GM21786 (cell line): ENCODE measurements at regions not wholly inside any gene's neighbourhood (a gene's known extent, or its start where the extent isn't known, plus 50 kb on each side); places are given as distances from the start of the nearest gene placed in this dataset.

Source experiments
- ATAC-seq: cut with Tn5 transposase; IDR thresholded peaks from one replicate; pipeline ENCODE4 v1.9.1; 2021; ENCODE audit not compliant: unreplicated experiment

DNA sequence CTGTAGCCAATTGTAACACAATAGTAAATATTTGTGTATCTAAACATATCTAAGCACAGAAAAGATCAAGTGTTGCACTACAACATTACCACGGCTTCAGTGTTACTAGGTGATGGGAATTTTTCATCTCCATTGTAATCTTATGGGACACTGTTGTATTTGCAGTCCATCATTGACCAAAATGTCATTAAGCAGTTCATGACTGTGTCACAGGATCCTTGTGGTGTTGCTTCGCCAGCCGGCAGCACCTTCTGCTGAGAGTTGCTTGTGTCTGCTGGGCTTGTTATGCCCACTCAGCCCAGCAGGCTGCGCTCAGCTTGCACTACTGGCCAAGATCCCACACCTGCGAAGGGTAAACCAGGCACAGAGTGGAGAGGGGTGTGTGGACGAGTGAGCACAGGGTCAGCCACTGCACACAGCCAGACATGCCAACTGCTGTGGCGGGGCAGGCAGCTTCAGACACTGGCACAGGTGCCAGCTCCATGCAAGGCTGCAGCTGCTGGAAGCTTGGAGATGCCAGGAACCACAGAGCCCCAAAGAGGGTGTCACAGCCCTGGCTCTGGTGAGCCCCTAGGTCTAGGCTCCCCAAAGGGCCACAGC lies 273.7 kb downstream of the CETN3 start:
- no peak for ATAC-seq

DNA sequence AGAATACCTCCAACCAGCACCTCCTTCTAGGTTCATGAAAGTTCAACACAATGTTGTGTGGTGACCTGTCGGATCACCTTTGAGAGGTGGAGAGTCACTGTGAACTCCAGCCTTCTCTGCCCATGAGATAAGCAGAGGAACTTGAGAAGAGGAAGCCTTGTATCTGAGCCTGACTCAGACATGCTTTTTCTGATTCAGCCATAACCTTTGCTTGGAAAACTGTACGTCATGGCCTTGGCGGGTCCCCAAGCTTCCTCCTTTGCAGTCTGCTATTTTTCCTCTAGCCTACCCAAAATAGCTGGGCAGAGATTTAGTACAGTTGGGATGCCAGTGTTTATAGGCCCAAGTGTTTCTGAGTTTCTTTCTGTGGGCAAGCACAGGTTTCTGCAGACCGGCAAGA lies 274.7 kb downstream of the CETN3 start:
- ATAC-seq = no peak

DNA sequence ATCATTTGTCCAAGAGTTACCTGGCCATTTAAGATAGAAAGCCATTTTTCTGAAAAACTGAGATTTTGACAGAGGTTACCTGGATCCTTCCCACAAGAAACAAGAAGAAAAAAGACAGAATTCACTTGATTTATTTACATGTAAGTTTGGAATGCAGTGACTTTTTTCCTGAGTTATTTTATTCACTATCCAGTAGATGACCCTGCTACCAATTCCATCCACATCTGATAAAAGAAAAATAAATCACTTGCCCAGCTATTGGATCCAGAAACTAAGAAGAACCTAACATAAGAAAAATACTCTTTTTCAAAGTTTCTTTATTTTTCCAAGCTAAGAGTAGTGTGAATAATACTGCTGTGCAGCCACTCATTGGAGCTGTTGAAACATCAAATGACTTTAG lies 275.2 kb downstream of the CETN3 start:
- no peak for ATAC-seq

GRCh38 chr5:90133941-90134340 lies 275.6 kb downstream of the CETN3 start:
- no peak for ATAC-seq

DNA sequence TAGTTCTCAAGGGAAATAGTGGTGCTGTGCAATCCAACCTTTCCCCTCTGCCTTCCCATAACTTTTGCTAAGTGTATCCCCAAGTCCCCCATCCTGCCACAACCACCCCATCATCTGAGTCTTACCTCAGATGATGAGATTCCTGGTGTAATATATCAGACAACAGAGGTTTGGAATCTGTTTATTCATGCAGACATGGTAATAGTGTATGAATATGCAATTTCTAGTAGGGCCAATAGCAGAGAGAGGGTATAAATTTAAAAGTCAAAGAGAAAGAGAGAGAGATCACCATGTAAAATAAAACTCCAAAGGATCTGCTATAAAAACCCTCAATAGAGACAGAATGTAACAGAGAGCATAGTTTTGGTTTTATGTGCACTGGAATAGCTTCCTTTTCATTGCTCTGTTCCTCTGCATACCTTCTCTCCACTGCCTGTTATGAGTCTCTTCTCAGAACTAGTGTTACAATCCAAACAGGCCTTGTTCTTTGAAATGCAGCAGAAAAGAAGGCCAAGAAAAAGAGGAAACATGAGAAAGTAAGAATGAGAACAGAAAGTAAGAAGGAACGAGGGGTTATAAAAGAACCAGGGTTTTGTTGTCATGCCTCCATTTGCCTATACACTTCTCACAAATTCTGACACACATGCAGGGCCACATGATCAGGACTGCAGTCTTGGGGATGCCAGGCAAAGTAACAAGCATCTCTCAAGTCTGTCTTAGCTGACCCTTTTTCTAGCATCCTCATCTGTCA lies 278.0 kb downstream of the CETN3 start:
- ATAC-seq = peak; percentile 81

DNA sequence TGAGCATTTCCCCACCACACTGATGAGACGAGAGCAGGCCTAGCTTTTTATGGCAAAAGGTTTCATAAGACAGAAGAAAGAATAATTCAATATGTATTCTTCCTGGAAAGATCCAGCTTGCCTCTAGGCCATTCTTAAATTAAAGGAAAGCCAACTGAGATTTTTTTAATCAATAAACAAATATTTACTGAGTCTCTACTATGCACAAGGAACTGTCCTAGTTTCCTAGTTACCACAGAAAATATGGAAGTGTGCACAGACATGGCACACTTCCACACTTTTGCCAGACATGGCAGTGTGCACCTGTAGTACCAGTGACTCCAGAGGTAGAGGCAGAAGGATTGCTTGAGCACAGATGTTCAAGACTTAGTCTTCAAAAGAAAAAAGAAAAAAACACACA lies 281.0 kb downstream of the CETN3 start:
- no peak for ATAC-seq

GRCh38 chr5:90119531-90119971 lies 290.0 kb downstream of the CETN3 start:
- ATAC-seq = no peak

- ATAC-seq = no peak
These were observed 292.6 kb downstream of the CETN3 start for GRCh38 chr5:90117005-90117404.

- ATAC-seq = no peak
These were observed 296.4 kb downstream of the CETN3 start for GRCh38 chr5:90113108-90113507.

DNA sequence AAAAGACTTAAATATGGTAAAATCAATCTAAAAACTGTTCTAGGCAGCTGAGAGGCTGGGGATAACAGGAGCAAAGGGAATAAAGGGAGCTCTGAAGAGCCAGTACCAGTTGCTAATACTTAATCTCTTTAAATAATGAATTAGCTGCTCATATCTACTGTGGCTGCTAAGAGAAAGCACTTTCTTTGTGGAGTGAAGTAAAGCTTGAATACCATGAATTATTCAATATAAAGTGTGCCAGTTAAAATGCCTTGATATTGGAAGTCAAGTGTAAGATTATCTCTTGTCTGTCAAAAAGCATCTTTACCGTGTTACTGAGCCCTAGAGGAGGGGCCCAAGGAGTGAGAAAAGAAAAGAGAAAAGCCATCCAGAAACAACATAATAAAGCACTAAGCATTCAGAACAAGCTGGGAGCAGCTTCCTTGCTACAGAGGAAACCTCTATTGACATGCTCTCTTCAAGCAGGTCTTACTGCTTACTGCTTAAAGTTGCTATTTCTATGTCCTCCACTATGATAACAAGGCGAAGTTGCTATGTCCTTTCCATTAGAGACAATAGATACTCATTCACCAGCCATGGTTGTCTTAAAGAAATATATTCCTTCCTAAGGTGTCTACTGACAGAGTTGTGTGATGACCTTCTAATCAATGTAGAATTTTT lies 297.4 kb downstream of the CETN3 start:
- ATAC-seq = no peak

DNA sequence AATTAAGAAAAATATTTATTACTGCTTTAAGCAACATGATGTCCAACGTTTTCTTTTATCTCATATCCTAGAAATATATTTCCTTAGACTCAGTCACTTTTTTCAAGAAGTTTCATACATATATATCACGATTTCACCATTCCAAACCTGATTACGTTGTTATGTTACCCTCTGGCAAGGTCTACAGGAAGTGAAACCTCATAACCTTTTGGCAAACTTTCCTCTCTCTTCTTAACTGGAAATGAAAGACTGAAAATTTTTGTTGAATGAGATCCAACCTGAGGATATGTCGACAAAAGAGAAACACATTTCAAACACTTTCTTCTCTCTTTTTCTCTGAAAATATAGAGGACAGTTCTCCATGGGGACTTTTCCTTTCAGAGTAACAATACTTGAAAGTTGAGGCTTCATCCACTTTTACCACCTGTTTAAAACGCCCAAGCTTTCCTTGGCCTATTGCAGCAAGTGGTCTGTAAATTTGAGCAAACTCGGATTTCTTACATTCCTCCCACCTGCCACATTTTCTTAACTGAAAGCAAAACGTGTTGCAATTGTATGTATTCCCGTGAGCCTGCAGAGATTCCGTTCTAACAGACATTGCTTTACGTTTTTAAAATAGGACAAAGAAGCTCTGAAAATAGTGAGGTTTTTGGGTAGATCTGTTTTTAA lies 298.1 kb downstream of the CETN3 start:
- ATAC-seq = no peak

- no peak for ATAC-seq
These were observed 300.3 kb downstream of the CETN3 start for GRCh38 chr5:90109285-90109684.

GRCh38 chr5:90099099-90099498 lies 310.5 kb downstream of the CETN3 start:
- no peak for ATAC-seq

GRCh38 chr5:90097082-90097477 lies 312.5 kb downstream of the CETN3 start:
- ATAC-seq = no peak

DNA sequence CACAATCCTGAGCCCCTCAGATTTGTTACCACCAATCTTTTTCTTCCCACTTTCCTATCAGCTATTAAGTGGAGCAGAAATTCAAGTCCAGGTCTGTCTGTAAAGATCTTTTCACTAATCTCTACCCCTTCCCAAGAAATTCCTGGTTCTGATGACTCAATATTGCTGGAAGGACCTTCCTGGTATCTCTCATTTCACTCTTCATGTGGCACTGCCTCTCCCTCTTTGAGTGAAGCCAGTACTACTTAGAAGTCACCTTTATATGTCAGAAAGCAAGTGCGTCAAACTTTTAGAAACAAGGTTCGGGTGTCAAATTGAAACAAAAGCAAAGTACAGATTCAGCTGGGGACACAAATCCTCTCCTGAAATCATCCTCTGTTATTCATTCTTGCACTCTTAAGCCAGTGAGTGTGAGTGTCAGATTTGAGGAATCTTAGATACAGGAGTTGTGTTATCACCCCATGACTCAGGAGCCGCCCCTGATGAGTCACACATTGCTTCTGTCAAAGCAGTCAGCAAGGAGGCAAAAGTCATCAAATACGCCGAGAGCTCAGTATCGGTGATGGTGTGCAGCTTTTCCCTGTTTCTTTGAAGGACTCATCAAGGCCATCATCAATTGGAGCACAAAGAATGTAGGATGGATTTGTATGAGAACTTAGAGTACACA lies 313.0 kb downstream of the CETN3 start:
- ATAC-seq = no peak

DNA sequence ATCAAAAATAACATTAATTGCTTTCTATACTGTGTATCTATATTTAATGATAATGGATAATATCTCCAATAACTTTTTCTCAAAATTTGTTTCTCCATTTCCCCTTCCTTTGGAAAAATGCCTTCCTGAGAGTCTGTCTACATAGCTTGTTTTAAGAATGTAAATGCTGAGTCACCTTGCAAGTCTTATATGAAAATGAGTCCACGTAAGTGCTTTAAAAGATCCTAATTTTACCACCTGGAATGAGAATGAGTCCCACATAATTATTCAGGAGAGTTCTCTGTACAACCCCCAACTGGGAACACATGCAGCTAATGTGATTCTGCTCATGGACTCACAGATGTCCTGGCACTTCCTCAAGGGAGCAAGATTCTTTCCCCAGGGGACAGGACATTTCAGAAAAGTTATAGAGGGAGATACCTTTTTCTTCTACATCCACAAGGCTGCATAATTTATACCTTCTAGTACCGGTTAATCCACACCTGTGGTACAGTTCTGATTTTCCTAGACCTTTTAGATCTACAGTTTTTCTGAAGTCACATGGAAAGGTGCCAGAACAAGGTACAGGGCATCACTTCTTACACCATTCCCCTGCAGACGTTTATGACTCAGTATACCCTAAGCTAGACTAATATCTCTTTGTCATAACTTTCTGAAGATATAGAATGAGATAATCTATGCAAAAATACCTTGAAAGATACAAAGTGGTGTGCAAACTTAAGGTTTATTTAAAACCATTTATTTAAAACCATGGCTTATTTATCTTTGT lies 314.1 kb downstream of the CETN3 start:
- no peak for ATAC-seq

DNA sequence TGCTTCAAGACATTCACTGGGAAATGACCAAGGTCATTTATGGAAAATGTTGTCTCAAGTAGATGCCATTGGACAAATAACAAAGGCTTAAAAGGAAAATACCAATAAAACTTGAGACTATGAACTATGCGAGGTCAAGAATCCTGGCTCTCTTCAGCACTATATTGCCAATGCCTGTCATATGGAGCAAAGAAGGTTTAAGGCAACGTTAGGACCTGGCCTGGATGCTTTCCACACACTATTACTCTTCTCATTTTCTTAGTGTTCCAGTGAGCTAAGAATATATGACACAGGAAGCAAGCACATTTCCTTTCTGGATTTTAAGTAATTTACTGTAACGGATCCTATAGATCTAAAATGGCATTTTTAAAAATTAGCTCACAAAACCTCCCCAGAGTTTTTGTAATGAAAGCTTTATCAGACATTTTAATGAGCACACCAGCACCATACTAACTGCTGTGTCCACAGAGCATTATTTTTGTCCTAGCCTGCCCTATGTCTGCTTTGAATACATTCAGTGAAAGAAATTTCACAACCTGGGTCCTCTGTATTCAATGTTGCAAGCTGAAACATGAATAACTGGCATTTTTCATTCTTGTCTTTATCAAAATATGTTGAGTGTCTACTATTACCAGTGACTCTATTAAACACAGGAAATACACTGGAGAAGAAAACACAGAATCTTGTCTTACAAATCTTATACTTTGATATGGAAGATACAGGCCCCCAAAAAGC lies 315.6 kb downstream of the CETN3 start:
- no peak for ATAC-seq

GRCh38 chr5:90092734-90093133 lies 316.8 kb downstream of the CETN3 start:
- ATAC-seq = no peak

- no peak for ATAC-seq
These were observed 325.2 kb downstream of the CETN3 start for GRCh38 chr5:90084342-90084741.
